Small intestine (tissue), 7 donors: ENCODE measurements at regions not wholly inside any gene's neighbourhood (a gene's known extent, or its start where the extent isn't known, plus 50 kb on each side); places are given as distances from the start of the nearest gene placed in this dataset.
A peak's percentile ranks its signal among the peaks of the same experiment; 100 is the strongest.

Experiments
- DNase-seq, 2 donors: peaks; one replicate each; pipeline versions ENCODE4 v3.0.0 to v3.0.0-alpha.2; 2013
- FAIRE-seq: peaks from 2 replicates; lab custom pipeline; 2012; peaks lifted over from hg19 to GRCh38; lab: Jason Lieb, UNC
- H3K27ac ChIP-seq, 3 donors: one replicate each; pipeline ENCODE4 v1.5.1; 2013; ENCODE audit warnings: low read length in 2 of 3, mild to moderate bottlenecking in 2 of 3, control low read depth in 1 of 3, inconsistent platforms in 1 of 3, low read depth in 1 of 3, moderate library complexity in 1 of 3
- H3K27me3 ChIP-seq, 3 donors: one replicate each; pipeline ENCODE4 v1.6.1; 2013; ENCODE audit warnings: low read length in 3 of 3, inconsistent platforms in 1 of 3; ENCODE audit not compliant: control insufficient read depth in 3 of 3, insufficient read depth in 3 of 3
- H3K36me3 ChIP-seq, 3 donors: one replicate each; pipeline ENCODE4 v1.6.1; 2013; ENCODE audit warnings: low read length in 3 of 3, inconsistent platforms in 1 of 3, low read depth in 1 of 3, mild to moderate bottlenecking in 1 of 3, moderate library complexity in 1 of 3; ENCODE audit not compliant: control insufficient read depth in 3 of 3, insufficient read depth in 2 of 3
- H3K4me1 ChIP-seq, 3 donors: one replicate each; pipeline ENCODE4 v1.6.1; 2013; ENCODE audit warnings: low read length in 2 of 3, inconsistent platforms in 1 of 3, low read depth in 1 of 3, mild to moderate bottlenecking in 1 of 3, moderate library complexity in 1 of 3; ENCODE audit not compliant: control insufficient read depth in 3 of 3, insufficient read depth in 2 of 3
- H3K4me3 ChIP-seq, 3 donors: one replicate each; pipeline ENCODE4 v1.5.1; 2013; ENCODE audit warnings: low read length in 3 of 3, control low read depth in 1 of 3, inconsistent platforms in 1 of 3, low read depth in 1 of 3, mild to moderate bottlenecking in 1 of 3, moderate library complexity in 1 of 3
- H3K9me3 ChIP-seq, 2 donors: one replicate each; pipeline ENCODE4 v1.6.1; 2013; ENCODE audit warnings: low read depth in 1 of 2, low read length in 1 of 2; ENCODE audit not compliant: control insufficient read depth in 2 of 2, insufficient read depth in 1 of 2
- WGBS, 3 donors: extraction: QIAGEN DNeasy Blood & Tissue Kit; methylation state at CpG; one replicate each; pipeline ENCODE4 v1.1.7; 2013; 5-methylcytosine and 5-hydroxymethylcytosine counted together
- donor health status: healthy with polysubstance abuse.
- donor health status: control.
- donor health status: control.
- donor health status: Bipolar disorder and iron deficiency.
- donor health status: healthy.

DNA sequence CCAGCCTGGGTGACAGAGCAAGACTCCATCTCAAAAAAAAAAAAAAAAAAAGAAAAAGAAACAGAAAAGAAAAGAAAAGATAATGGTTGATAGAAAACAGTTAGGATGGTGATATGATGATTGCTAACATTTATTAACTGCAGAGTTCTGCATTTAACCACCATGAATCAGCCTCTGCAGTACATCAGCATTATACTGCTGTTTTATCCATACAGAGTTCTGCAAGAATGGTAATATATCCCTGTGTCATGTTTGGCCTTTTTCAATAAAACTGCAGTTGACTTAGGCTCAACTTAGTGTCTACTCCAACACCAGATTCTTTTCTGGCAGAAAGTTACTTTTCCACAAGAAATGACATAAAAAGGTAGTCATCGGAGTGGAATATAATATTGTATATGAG lies 62.6 kb downstream of the DUSP6 start:
- WGBS, 3 donors, result 94 to 99% (median 97%) methylated on average over 1 of the region's 1 CpG
- FAIRE-seq, result no peak
- no peak overlapping the region for H3K27ac ChIP-seq

DNA sequence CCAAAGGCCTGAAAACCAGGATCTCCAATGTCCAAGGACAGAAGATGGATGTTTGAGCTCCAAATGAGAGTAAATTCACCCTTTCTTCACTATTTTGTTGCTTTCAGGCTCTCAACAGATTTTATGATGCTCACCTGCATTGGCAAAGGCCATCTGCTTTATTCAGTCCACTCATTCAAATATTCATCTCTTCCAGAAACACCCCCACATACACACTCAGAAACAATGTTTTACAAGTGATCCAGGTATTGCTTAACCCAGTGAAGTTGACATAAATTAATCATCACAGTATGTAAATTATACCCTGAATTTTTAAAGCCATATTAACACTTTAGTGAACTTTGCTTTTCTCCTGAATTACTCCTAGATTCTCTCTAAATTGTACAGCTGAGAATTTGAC lies 63.3 kb downstream of the DUSP6 start:
- Histone ChIP-seq H3K4me1 (no peaks in the 10 kb centered on the region), H3K9me3 (no peaks in the 10 kb centered on the region), H3K27ac (no peak overlapping the region), H3K4me3 (no peak overlapping the region), H3K36me3 (no peaks in the 10 kb centered on the region), H3K27me3 (no peaks in the 10 kb centered on the region)
- DNase-seq (no peak), FAIRE-seq (no peak)

More for the DNA sequence above, 62.6 kb downstream of the DUSP6 start:
- Histone ChIP-seq H3K27me3 (no peaks in the 10 kb centered on the region), H3K4me1 (no peaks in the 10 kb centered on the region), H3K9me3 (no peaks in the 10 kb centered on the region), H3K36me3 (no peaks in the 10 kb centered on the region), H3K4me3 (no peak overlapping the region)
- DNase-seq, result no peak

DNA sequence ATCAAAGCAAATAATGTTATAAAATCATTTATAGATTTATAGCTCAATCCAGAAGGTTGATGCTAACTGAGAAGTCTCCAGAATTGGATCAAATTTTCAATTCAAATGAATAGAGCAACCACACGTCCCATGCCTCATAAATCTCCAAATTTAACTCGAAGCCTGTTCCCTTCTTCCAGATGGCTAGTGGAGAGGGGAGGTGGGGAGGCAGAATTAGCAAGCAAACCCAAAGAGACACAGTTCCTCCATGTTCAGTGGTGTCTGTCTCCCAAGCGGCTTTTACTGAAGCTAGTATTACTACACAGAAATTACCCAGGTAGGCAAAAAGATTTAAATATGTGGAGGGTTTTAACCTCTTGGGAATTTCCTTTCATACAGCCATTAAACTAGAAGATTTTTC lies 65.8 kb downstream of the DUSP6 start:
- Histone ChIP-seq H3K27me3 (no peaks in the 10 kb centered on the region), H3K4me1 (no peaks in the 10 kb centered on the region), H3K4me3 (no peak overlapping the region), H3K36me3 (no peaks in the 10 kb centered on the region), H3K27ac (no peak overlapping the region), H3K9me3 (no peaks in the 10 kb centered on the region)
- FAIRE-seq (no peak), DNase-seq (no peak)
- 79 to 84% (median 81%) methylated on average over 3 of the region's 3 CpGs for WGBS, 3 donors

DNA sequence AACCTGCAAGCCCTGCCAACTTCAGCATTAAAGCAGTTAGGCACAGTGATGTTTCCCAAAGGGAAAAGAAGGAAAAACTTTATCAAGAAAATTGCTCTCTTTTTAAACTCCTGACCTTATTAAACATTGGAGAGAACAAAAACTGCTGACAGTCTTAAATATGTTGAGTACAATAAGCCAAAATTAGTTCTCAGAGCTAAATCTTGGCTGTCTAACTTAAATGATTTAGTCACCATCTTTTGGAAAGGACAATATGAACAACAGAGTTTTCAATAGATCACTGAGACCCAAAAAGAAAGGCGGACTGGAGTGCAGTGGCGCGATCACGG lies 70.8 kb downstream of the DUSP6 start:
- peak overlapping the region in 2 of 3 donors; percentile 24 to 69 for H3K27ac ChIP-seq
- H3K4me3 ChIP-seq, result no peak overlapping the region
- no peak for DNase-seq
- 89 to 95% (median 92%) methylated on average over 4 of the region's 4 CpGs for WGBS, 3 donors
- no peaks in the 10 kb centered on the region for H3K27me3 ChIP-seq
- no peak for FAIRE-seq
- H3K4me1 ChIP-seq, result no peaks in the 10 kb centered on the region
- H3K36me3 ChIP-seq, result no peaks in the 10 kb centered on the region
- no peaks in the 10 kb centered on the region for H3K9me3 ChIP-seq

- no peaks in the 10 kb centered on the region for H3K36me3 ChIP-seq
- no peak for FAIRE-seq
- no peak overlapping the region for H3K4me3 ChIP-seq
- peak overlapping the region; percentile 2 to 69 (median 24) for H3K27ac ChIP-seq
- H3K9me3 ChIP-seq, result no peaks in the 10 kb centered on the region
- peak in 1 of 2 donors; percentile 38 for DNase-seq
- no peaks in the 10 kb centered on the region for H3K4me1 ChIP-seq
- 40 to 77% (median 72%) methylated on average over 5 of the region's 5 CpGs for WGBS, 3 donors
- H3K27me3 ChIP-seq, result no peaks in the 10 kb centered on the region
Observed at GRCh38 chr12:89280833-89281538, 71.3 kb downstream of the DUSP6 start.

DNA sequence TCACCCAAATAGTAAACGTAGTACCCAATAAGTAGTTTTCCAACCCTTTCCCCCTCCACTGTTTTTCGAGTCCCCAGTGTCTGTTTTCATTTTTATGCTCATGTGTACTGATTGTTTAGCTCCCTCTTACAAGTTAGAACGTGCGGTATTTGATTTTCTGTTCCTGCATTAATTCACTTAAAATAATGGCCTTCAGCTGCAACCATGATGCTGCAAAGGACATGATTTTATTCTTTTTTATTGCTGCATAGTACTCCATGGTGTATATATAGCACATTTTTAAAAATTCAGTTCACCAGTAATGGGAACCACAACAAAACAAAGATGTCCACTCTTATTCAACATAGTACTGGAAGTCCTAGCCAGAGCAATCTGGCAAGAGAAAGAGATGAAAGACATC lies 72.8 kb downstream of the DUSP6 start:
- DNase-seq (no peak), FAIRE-seq (no peak)
- H3K9me3 ChIP-seq, result no peaks in the 10 kb centered on the region
- H3K4me3 ChIP-seq, result no peak overlapping the region
- no peak overlapping the region for H3K27ac ChIP-seq
- no peaks in the 10 kb centered on the region for H3K36me3 ChIP-seq
- WGBS, 3 donors, result 78 to 92% (median 87%) methylated on average over 4 of the region's 4 CpGs
- no peaks in the 10 kb centered on the region for H3K27me3 ChIP-seq
- no peaks in the 10 kb centered on the region for H3K4me1 ChIP-seq

DNA sequence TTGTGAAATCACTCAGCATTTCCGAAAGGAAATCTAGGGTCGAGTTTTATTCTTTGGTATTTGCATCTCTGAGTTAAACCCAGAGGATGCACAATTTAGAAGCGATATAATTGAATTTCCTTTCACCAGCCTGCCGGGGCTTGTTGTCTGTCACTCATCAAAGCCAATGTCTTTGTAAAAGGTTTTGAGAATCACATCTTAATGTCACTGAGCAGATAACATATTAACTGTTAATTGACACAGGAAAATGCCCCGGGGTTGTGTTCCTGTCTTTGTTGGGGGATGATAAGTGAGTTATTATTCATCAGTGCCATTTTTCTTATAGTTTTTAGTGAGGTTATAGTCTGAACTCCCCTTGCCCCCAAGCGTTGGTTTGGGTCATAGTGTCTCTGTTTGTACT lies 73.4 kb downstream of the DUSP6 start:
- no peaks in the 10 kb centered on the region for H3K27me3 ChIP-seq
- no peaks in the 10 kb centered on the region for H3K9me3 ChIP-seq
- DNase-seq, result no peak
- no peaks in the 10 kb centered on the region for H3K4me1 ChIP-seq
- WGBS, 3 donors, result 76 to 87% (median 86%) methylated on average over 6 of the region's 6 CpGs
- no peak for FAIRE-seq
- H3K27ac ChIP-seq, result no peak overlapping the region
- no peaks in the 10 kb centered on the region for H3K36me3 ChIP-seq
- H3K4me3 ChIP-seq, result no peak overlapping the region

GRCh38 chr12:89278169-89278568 lies 74.1 kb downstream of the DUSP6 start:
- Histone ChIP-seq H3K36me3 (no peaks in the 10 kb centered on the region), H3K4me1 (no peaks in the 10 kb centered on the region), H3K4me3 (no peak overlapping the region), H3K9me3 (no peaks in the 10 kb centered on the region), H3K27ac (no peak overlapping the region), H3K27me3 (no peaks in the 10 kb centered on the region)
- DNase-seq (no peak), FAIRE-seq (no peak)
- WGBS, 3 donors, result 90 to 94% (median 92%) methylated on average over 4 of the region's 4 CpGs

GRCh38 chr12:89276860-89277259 lies 75.4 kb downstream of the DUSP6 start:
- no peaks in the 10 kb centered on the region for H3K27me3 ChIP-seq
- DNase-seq (no peak), FAIRE-seq (no peak)
- H3K4me1 ChIP-seq, result no peaks in the 10 kb centered on the region
- 35 to 57% (median 48%) methylated on average over 2 of the region's 2 CpGs for WGBS, 3 donors
- H3K36me3 ChIP-seq, result no peaks in the 10 kb centered on the region
- H3K4me3 ChIP-seq, result no peak overlapping the region
- no peaks in the 10 kb centered on the region for H3K9me3 ChIP-seq
- H3K27ac ChIP-seq, result no peak overlapping the region
